ENCODE measurements at regions not wholly inside any gene's neighbourhood (a gene's known extent, or its start where the extent isn't known, plus 50 kb on each side); places are given as distances from the start of the nearest gene placed in this dataset.

DNA sequence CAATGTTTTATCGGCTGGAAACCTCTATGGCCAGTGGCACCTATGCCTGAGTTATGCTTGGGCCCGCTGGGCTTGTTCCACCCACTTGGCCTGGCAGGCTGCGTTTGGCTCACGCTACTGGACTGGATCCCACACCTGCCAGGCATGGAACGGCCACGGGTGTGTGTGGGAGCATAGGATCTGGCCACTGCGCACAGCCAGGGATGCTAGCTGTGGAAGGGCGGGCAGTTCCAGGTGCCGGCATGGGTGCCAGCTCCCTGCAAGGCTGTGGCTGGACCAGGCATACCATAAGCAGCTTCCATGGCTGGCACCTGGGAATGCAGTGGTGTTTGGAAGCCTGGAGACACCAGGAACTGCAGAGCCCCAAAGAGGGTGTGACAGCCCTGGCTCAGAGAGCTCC is 1063.9 kb upstream of the ACO1 start:
- Histone ChIP-seq H2AK5ac (ENCODE audit: low read depth, low read length) (no peak overlapping the region), H3K14ac (ENCODE audit: insufficient read length) (no peak overlapping the region), H3K9ac (replicated peaks in 1 of 4; ENCODE audit: extremely low read depth in 1 of 4, low read depth in 3 of 4, low read length in 3 of 4) (no peak overlapping the region), H2BK120ac (replicated peaks; ENCODE audit: low read depth, low read length) (no peak overlapping the region), H4K20me1 (replicated peaks in 1 of 2; ENCODE audit: control insufficient read depth in 1 of 2, insufficient read depth in 2 of 2, low read length in 2 of 2) (no peaks in the 10 kb centered on the region), H3K4ac (replicated peaks; ENCODE audit: insufficient read length, low read depth, low read length) (no peak overlapping the region), H3K4me1 (replicated peaks in 1 of 4; ENCODE audit: control insufficient read depth in 3 of 4, insufficient read depth in 4 of 4, low read length in 3 of 4) (no peaks in the 10 kb centered on the region), H3K18ac (ENCODE audit: extremely low read depth, low read length) (no peak overlapping the region), H3K9me3 (ENCODE audit: insufficient read depth in 2 of 2, low read depth in 1 of 2, low read length in 1 of 2) (no peaks in the 10 kb centered on the region), H2AFZ (ENCODE audit: low read length) (no peak overlapping the region), H3K4me3 (ENCODE audit: extremely low read depth in 1 of 4, insufficient read depth in 2 of 4, low read depth in 3 of 4, low read length in 4 of 4) (no peak overlapping the region), H4K91ac (replicated peaks; ENCODE audit: insufficient read length, low read length) (no peak overlapping the region), H4K5ac (ENCODE audit: insufficient read length, low read depth, low read length) (no peak overlapping the region), H3K23ac (ENCODE audit: insufficient read length) (no peak overlapping the region), H3K23me2 (ENCODE audit: low read depth, low read length) (no peaks in the 10 kb centered on the region), H2BK5ac (ENCODE audit: low read depth, low read length) (no peak overlapping the region), H4K8ac (ENCODE audit: extremely low read depth, insufficient read depth, low read length) (no peak overlapping the region), H2BK12ac (ENCODE audit: low read depth, low read length) (no peak overlapping the region), H3K27me3 (replicated peaks in 1 of 4; ENCODE audit: control insufficient read depth in 3 of 4, extremely low read depth in 1 of 4, insufficient read depth in 3 of 4, low read length in 3 of 4) (no peaks in the 10 kb centered on the region), H3K56ac (replicated peaks; ENCODE audit: insufficient read length, low read depth, low read length) (no peak overlapping the region), H3K79me1 (ENCODE audit: low read depth, low read length) (no peaks in the 10 kb centered on the region), H2BK15ac (ENCODE audit: low read length) (no peak overlapping the region), H3K4me2 (ENCODE audit: insufficient read depth in 1 of 2, low read depth in 2 of 2, low read length in 2 of 2) (no peak overlapping the region), H3K27ac (ENCODE audit: low read depth, low read length) (no peak overlapping the region), H2BK20ac (ENCODE audit: low read length) (no peak overlapping the region), H3K79me2 (ENCODE audit: control insufficient read depth in 1 of 2, insufficient read depth in 2 of 2, low read length in 2 of 2) (no peaks in the 10 kb centered on the region), H3K36me3 (ENCODE audit: control insufficient read depth in 2 of 4, insufficient read depth in 4 of 4, low read length in 3 of 4) (no peaks in the 10 kb centered on the region)
- WGBS, 2 experiments (ENCODE audit: extremely low coverage in 1 of 2, insufficient coverage in 1 of 2, insufficient read length in 1 of 2, insufficient replicate concordance in 2 of 2, low coverage in 1 of 2, low lambda C conversion rate in 2 of 2, missing lambda C conversion rate in 1 of 2), result 94% methylated on average over 9 of the region's 9 CpGs; no CpG with 5 or more reads in 1 of the 2 experiments
- no peak for FAIRE-seq
- TF ChIP-seq CREB1 (IDR thresholded peaks at IDR 0.05) (no peak), KDM4A (IDR thresholded peaks at IDR 0.05; ENCODE audit: low read depth, low read length, severe bottlenecking) (no peak), BRCA1 (IDR thresholded peaks at IDR 0.05; ENCODE audit: low read depth, low read length) (no peak), ATF3 (IDR thresholded peaks at IDR 0.05; ENCODE audit: insufficient read depth, low read depth, low read length) (no peak), TAF7 (optimal IDR thresholded peaks at IDR 0.05; ENCODE audit: borderline replicate concordance, low read depth, low read length) (no peak), SIRT6 (IDR thresholded peaks at IDR 0.05; ENCODE audit: low read length) (no peak), JUND (IDR thresholded peaks at IDR 0.05; ENCODE audit: low read length) (no peak), KDM1A (IDR thresholded peaks at IDR 0.05; ENCODE audit: borderline replicate concordance, low read length) (no peak), TAF1 (IDR thresholded peaks at IDR 0.05; ENCODE audit: low read depth, low read length) (no peak)
- DNase-seq (ENCODE audit: low read depth in 1 of 2, low spot score in 2 of 2), result no peak
- ChIA-PET POLR2A (ENCODE audit: partially characterized antibody) (no interaction called here), CTCF (ENCODE audit: partially characterized antibody) (interaction anchor here (0.6 to 1.5 kb wide), 3 partner anchors 16 to 688 kb away, joined by 3 to 6 read pairs (median 3); no protein-coding TSS in a partner anchor)
